ENCODE measurements at regions not wholly inside any gene's neighbourhood (a gene's known extent, or its start where the extent isn't known, plus 50 kb on each side); places are given as distances from the start of the nearest gene placed in this dataset.
"Not testable (repeated sequence)": the region's sequence is repeated elsewhere in the genome, so short reads cannot be mapped to it uniquely, and the experiment has no call there.

DNA sequence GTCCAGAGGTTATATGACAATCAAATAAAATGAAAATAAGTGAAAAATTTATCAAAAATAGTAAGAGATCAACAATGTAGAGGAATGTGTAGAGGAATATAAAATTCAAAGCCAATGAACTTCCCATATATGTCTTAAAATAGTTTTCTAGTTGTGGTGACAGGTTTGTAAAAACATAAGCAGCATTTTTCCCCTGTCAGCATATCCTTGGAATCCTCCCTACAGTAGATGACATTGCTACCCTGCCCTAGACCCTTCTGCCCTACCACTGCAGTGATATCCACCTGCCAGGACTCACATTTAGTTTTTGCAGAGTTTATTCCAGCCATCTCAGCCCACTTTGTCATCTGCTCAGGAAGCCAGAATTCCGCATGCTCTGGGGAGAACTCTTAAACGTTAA is 842.0 kb downstream of the RPS29 start:
- ATAC-seq (no peak), DNase-seq (ENCODE audit: low spot score) (no peak)

- DNase-seq (ENCODE audit: low spot score) (no peak), ATAC-seq (no peak)
These were observed 847.8 kb downstream of the RPS29 start for GRCh38 chr14:48738186-48738925.

DNA sequence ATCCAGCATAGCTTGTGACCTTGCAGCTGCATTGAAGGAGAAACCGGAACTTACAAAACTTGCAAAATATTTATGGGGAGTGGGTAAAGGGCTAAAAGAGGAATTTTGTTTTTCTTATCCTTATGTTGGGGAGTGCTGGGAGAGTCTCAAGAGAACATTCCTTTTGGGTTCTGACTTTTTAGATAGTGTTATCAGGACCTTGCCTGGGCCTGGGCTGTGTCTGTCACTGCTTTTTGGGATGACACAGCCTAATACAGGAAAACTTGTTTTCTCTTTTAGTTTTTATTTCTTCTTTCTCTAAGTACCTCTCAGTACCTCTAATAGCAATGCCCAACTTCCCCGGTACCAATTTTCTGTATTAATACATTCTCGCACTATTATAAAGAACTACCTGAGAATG is 850.6 kb downstream of the RPS29 start:
- no peak for ATAC-seq
- DNase-seq (ENCODE audit: low spot score) = no peak

- no peak for DNase-seq (ENCODE audit: low spot score)
- ATAC-seq = no peak
These were observed 854.9 kb downstream of the RPS29 start for GRCh38 chr14:48731260-48731659.

- DNase-seq (ENCODE audit: low spot score) (no peak), ATAC-seq (no peak)
These were observed 860.0 kb downstream of the RPS29 start for GRCh38 chr14:48726080-48726642.

- ATAC-seq (no peak), DNase-seq (ENCODE audit: low spot score) (no peak)
These were observed 861.0 kb downstream of the RPS29 start for GRCh38 chr14:48725051-48725734.

DNA sequence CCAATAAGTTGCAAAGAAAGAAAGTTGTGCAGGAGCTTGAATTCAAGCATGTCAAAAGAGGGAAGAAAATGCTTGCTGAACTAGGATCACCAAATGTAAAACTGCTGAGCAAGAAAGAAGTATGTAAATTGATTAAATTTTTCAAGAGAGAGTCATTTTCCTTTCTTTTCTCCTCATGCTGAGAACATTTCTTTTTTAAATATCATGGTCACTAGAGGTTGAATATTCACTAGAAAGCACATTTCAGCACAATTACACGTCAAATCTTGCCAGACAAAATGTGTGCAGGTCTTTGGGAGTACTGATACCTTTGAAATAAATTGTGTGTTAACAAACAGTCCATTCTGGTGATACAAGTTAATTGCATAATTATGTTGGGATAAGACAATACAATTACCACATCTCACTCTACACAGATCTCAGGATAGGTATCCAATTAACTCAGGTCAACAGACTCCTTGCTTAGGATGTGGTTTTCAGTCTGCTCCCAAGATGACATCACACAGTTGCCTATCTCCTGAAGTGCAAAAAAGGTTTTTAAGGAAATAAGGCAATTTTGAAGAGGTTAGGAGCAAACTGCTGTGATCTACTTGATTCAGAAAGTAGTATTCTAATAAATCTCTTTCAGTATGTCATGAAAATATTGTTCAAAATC is 862.2 kb downstream of the RPS29 start:
- no peak for ATAC-seq
- no peak for DNase-seq (ENCODE audit: low spot score)

DNA sequence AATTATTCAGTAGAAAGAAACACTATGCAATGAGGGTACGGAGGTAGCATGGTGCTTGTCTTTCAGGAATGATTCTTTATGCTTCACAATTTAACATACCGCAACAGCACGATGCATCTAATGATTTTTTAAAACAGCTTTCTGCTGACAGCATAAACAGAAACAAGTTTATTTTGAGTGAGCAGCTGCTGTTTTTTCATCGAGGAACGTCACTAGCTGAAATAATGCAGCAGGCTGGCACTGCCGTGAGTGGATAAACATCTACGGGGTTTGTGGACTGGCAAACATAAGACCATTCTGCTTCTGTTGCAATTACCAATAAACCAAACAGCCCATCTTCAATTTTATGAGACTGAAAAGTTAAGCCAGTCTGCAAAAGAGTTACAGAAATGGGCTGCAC is 871.8 kb downstream of the RPS29 start:
- no peak for ATAC-seq
- no peak for DNase-seq (ENCODE audit: low spot score)

GRCh38 chr14:48710133-48710532 is 876.0 kb downstream of the RPS29 start:
- ATAC-seq (no peak), DNase-seq (ENCODE audit: low spot score) (no peak)

DNA sequence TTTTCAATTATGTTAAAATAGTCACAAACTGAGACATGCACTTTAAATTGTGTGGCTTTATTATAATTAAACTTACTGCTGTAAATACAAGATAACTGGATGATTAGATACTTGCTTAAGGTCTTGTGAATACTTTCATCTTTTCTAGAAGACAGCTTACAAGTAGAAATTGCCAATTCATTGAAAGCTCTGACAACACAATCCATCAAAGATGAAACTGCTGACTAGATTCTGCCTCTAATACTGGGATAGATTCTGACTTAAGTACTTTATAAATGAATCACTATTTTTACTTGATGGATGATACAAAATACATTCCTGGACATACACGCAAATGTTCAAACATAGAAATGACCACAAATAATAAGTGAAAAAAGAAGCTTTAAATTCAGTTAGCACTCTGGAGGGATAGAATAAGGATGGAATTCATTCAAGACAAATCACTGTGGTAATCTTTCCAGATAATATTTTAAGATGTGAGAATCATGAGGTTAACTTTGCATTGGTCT is 876.8 kb downstream of the RPS29 start:
- no peak for ATAC-seq
- DNase-seq (ENCODE audit: low spot score) = no peak

GRCh38 chr14:48704639-48705038 is 881.5 kb downstream of the RPS29 start:
- ATAC-seq (no peak), DNase-seq (ENCODE audit: low spot score) (no peak)

GRCh38 chr14:48703728-48704467 is 882.3 kb downstream of the RPS29 start:
- ATAC-seq (no peak), DNase-seq (ENCODE audit: low spot score) (no peak)

DNA sequence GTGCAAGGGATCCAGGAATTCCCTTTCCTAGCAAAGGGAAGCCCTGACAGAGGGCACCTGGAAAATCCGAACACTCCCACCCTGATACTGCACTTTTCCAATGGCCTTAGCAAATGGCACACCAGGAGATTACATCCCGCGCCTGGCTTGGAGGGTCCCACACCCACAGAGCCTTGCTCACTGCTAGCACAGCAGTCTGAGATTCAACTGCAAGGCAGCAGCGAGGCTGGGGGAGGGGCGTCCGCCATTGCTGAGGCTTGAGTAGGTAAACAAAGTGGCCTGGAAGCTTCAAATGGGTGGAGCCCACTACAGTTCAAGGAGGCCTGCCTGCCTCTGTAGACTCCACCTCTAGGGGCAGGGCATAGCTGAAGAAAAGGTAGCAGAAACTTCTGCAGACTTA is 888.8 kb downstream of the RPS29 start:
- not testable (repeated sequence) for ATAC-seq

GRCh38 chr14:48693793-48694192 is 892.4 kb downstream of the RPS29 start:
- no peak for DNase-seq (ENCODE audit: low spot score)

More for the DNA sequence above, 888.8 kb downstream of the RPS29 start:
- not testable (repeated sequence) for DNase-seq (ENCODE audit: low spot score)

GRCh38 chr14:48690349-48690748 is 895.8 kb downstream of the RPS29 start:
- DNase-seq (ENCODE audit: low spot score) (no peak), ATAC-seq (no peak)

More at GRCh38 chr14:48693793-48694192, 892.4 kb downstream of the RPS29 start:
- ATAC-seq = no peak

DNA sequence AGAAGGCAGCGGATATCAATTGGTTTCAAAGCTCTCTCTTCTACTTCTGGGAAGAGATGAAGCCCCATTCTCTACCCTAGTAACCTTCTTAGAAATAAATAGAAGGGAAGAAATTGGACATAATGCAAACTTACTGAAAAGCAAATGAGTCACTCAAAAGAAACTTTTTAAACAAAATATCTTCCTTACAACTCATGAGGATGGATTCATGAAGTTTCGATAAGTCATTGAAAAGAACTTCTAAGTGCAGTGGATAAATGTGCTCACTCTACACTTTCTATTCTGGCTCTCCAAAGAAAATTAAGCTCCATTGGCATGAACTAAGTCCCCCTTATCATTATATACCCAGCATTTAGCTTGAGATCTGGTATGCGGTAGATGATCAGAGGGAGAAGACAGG is 899.5 kb downstream of the RPS29 start:
- DNase-seq (ENCODE audit: low spot score) = no peak
- no peak for ATAC-seq

GRCh38 chr14:48672506-48672905 is 913.7 kb downstream of the RPS29 start:
- ATAC-seq (no peak), DNase-seq (ENCODE audit: low spot score) (no peak)

DNA sequence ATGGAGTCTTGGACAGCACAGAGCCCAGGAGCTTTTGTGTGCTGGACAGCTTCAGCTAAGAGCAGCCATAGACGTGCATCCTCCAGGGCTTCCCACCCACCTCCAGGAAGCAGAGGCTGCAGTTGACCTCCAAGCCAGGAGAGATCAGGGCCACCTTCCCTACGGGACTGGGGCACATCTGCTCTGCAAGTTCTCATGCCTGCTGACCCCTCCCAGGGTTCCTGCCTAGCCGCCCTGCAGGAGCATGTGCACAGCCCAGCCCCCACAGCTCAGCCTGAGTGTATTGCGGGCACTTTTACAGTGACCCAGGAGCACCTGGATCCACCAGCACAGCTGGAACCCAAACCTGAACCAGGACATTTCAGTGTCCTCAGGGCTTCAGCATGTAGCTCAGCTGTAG is 915.2 kb downstream of the RPS29 start:
- DNase-seq (ENCODE audit: low spot score) (no peak), ATAC-seq (no peak)

DNA sequence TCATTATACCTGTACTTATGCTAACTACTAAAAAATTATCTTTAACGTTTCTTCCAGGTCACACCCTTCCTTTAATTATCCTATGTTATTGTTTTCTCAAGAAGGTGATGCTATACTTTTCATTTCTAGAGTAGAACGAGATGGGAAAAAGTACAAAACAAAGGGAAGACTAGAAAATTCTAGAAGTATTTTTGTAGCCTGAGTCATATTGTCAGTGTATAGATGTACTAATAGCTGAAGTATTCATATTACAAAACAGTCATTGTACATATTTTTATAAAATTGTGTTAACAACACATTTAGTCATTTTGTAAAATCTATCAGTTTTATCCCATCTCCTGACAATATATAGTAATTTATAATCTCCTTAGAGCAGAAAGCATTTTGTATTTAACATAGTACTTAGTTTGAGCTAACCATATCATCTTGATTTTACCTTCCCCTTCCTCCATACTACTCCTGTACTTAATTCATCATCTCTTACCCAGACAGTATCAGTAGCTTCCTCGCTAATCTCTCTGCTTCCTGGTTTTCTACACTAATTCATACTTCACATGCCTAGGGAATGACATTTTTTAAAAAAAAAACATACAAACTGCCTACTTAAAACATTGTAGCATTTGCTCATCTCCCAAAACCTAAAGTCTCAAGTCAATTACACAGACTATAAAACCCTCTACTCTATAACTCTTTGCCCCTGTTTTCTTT is 920.9 kb downstream of the RPS29 start:
- DNase-seq (ENCODE audit: low spot score) (no peak), ATAC-seq (no peak)

DNA sequence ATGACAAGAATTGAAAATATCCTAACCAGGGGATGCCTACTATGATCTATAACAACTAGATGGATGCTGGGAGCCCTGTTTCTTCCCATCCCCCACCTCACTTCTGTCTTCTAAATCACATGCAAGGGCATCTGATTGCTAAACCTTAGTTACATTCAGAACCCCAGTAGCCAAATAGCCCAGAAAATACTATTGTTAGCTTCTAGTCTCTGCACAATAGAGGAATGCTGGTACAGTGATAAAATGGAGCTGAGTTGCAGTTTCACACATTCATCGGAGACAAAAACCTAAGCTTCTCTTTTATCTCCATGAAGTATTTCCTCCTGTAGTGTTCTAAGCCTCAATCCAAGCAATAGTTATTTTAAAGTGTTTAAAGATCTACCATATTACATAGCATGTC is 942.9 kb downstream of the RPS29 start:
- ATAC-seq = no peak
- DNase-seq (ENCODE audit: low spot score) = no peak
